H1 (cell line): ENCODE measurements at regions not wholly inside any gene's neighbourhood (a gene's known extent, or its start where the extent isn't known, plus 50 kb on each side); places are given as distances from the start of the nearest gene placed in this dataset.

Experiments used
- CTCF ChIA-PET: fragments of 300-600 bp; sonication (Branson Sonifier 250); formaldehyde crosslinking; loops from one replicate; lab custom pipeline; 2021; ENCODE audit not compliant: partially characterized antibody; lab: Charles Lee
- POLR2A ChIA-PET: fragments of 300-600 bp; sonication (Branson Sonifier 250); formaldehyde crosslinking; loops from one replicate; lab custom pipeline; 2021; ENCODE audit warnings: inconsistent platforms; ENCODE audit not compliant: partially characterized antibody; lab: Charles Lee
- DNase-seq, 2 experiments: peaks; one replicate each; pipeline versions ENCODE4 v3.0.0 to v3.0.0-alpha.2; 2010 to 2022; ENCODE audit warnings: low spot score in 2 of 2, low read depth in 1 of 2, mixed read lengths in 1 of 2
- FAIRE-seq: peaks from 2 replicates; lab custom pipeline; 2011; peaks lifted over from hg19 to GRCh38; lab: Jason Lieb, UNC
- H2AFZ ChIP-seq: 2 replicates; pipeline ENCODE4 v1.8.1; 2012; ENCODE audit warnings: low read length, inconsistent platforms
- H2AK5ac ChIP-seq: 2 replicates; pipeline ENCODE4 v1.6.1; 2013; ENCODE audit warnings: low read depth, low read length
- H2BK120ac ChIP-seq: replicated peaks from 2 replicates; pipeline ENCODE3; 2013; ENCODE audit warnings: low read depth, low read length, inconsistent platforms
- H2BK12ac ChIP-seq: 2 replicates; pipeline ENCODE4 v1.6.1; 2013; ENCODE audit warnings: low read depth, low read length
- H2BK15ac ChIP-seq: 2 replicates; pipeline ENCODE4 v1.6.1; 2013; ENCODE audit warnings: low read length
- H2BK20ac ChIP-seq: 2 replicates; pipeline ENCODE4 v1.6.1; 2013; ENCODE audit warnings: low read length
- H2BK5ac ChIP-seq: 2 replicates; pipeline ENCODE4 v1.6.1; 2013; ENCODE audit warnings: low read depth, low read length
- H3K14ac ChIP-seq: 2 replicates; pipeline ENCODE4 v1.6.1; 2013; ENCODE audit warnings: inconsistent platforms; ENCODE audit not compliant: insufficient read length
- H3K18ac ChIP-seq: 2 replicates; pipeline ENCODE4 v1.6.1; 2013; ENCODE audit warnings: low read length; ENCODE audit errors: extremely low read depth
- H3K23ac ChIP-seq: 2 replicates; pipeline ENCODE4 v1.6.1; 2013; ENCODE audit warnings: inconsistent platforms; ENCODE audit not compliant: insufficient read length
- H3K23me2 ChIP-seq: 2 replicates; pipeline ENCODE4 v1.6.1; 2013; ENCODE audit warnings: low read depth, low read length
- H3K27ac ChIP-seq: 2 replicates; pipeline ENCODE4 v1.6.1; 2011; ENCODE audit warnings: low read depth, low read length, inconsistent platforms
- H3K27me3 ChIP-seq, 4 experiments: replicated peaks in 1 of 4; 1 replicate in 1 of 4; 2 replicates in 3 of 4; pipeline versions ENCODE4 v1.6.1 to v1.8.1; 2011 to 2013; ENCODE audit warnings: low read length in 3 of 4, mild to moderate bottlenecking in 3 of 4, inconsistent platforms in 2 of 4, mixed read lengths in 2 of 4, moderate library complexity in 1 of 4; ENCODE audit not compliant: control insufficient read depth in 3 of 4, insufficient read depth in 3 of 4; ENCODE audit errors: extremely low read depth in 1 of 4
- H3K36me3 ChIP-seq, 4 experiments: 2 replicates each; pipeline versions ENCODE4 v1.6.1 to v1.8.1; 2011 to 2013; ENCODE audit warnings: mild to moderate bottlenecking in 4 of 4, low read length in 3 of 4, moderate library complexity in 2 of 4, control low read depth in 1 of 4, inconsistent platforms in 1 of 4; ENCODE audit not compliant: insufficient read depth in 4 of 4, control insufficient read depth in 2 of 4
- H3K4ac ChIP-seq: replicated peaks from 2 replicates; pipeline ENCODE3; 2013; ENCODE audit warnings: low read length, low read depth, mixed read lengths, inconsistent platforms; ENCODE audit not compliant: insufficient read length
- H3K4me1 ChIP-seq, 4 experiments: replicated peaks in 1 of 4; 1 replicate in 1 of 4; 2 replicates in 3 of 4; pipeline versions ENCODE4 v1.6.1 to v1.8.1; 2011 to 2013; ENCODE audit warnings: low read length in 3 of 4, inconsistent platforms in 2 of 4, mixed read lengths in 1 of 4; ENCODE audit not compliant: insufficient read depth in 4 of 4, control insufficient read depth in 3 of 4
- H3K4me2 ChIP-seq, 2 experiments: 2 replicates each; pipeline versions ENCODE4 v1.6.1 to v1.8.1; 2011 to 2013; ENCODE audit warnings: low read depth in 2 of 2, low read length in 2 of 2, control low read depth in 1 of 2, inconsistent platforms in 1 of 2, mild to moderate bottlenecking in 1 of 2; ENCODE audit not compliant: insufficient read depth in 1 of 2
- H3K4me3 ChIP-seq, 4 experiments: fragments of 200-600, 300-600 bp in 1 of 4; sonication (generic), shearing (Covaris generic), sonication (Bioruptor Twin) in 1 of 4; 2 replicates each; pipeline versions ENCODE4 v1.5.1 to v1.8.1; 2011 to 2016; ENCODE audit warnings: low read length in 4 of 4, low read depth in 3 of 4, control low read depth in 2 of 4, inconsistent platforms in 2 of 4, mild to moderate bottlenecking in 2 of 4, mixed read lengths in 1 of 4, moderate library complexity in 1 of 4; ENCODE audit not compliant: insufficient read depth in 2 of 4; ENCODE audit errors: extremely low read depth in 1 of 4
- H3K56ac ChIP-seq: replicated peaks from 2 replicates; pipeline ENCODE3; 2013; ENCODE audit warnings: low read depth, mild to moderate bottlenecking, mixed read lengths, low read length, inconsistent platforms; ENCODE audit not compliant: insufficient read length
- H3K79me1 ChIP-seq: 2 replicates; pipeline ENCODE4 v1.6.1; 2013; ENCODE audit warnings: low read depth, low read length, control low read depth
- H3K79me2 ChIP-seq, 2 experiments: 2 replicates each; pipeline versions ENCODE4 v1.6.1 to v1.8.1; 2012 to 2013; ENCODE audit warnings: low read length in 2 of 2, mild to moderate bottlenecking in 2 of 2, inconsistent platforms in 1 of 2; ENCODE audit not compliant: insufficient read depth in 2 of 2, control insufficient read depth in 1 of 2
- H3K9ac ChIP-seq, 4 experiments: replicated peaks in 1 of 4; 1 replicate in 1 of 4; 2 replicates in 3 of 4; pipeline versions ENCODE4 v1.6.1 to v1.8.1; 2011 to 2013; ENCODE audit warnings: low read depth in 3 of 4, low read length in 3 of 4, control low read depth in 2 of 4, mild to moderate bottlenecking in 2 of 4, moderate library complexity in 2 of 4, inconsistent platforms in 1 of 4; ENCODE audit errors: extremely low read depth in 1 of 4
- H3K9me3 ChIP-seq, 2 experiments: 2 replicates each; pipeline versions ENCODE4 v1.6.1 to v1.8.1; 2012 to 2013; ENCODE audit warnings: mild to moderate bottlenecking in 2 of 2, moderate library complexity in 2 of 2, control low read depth in 1 of 2, inconsistent platforms in 1 of 2, low read depth in 1 of 2, low read length in 1 of 2, mixed read lengths in 1 of 2; ENCODE audit not compliant: insufficient read depth in 2 of 2
- H4K20me1 ChIP-seq, 2 experiments: replicated peaks in 1 of 2; 2 replicates each; pipeline versions ENCODE3 to v1.8.1; 2011 to 2013; ENCODE audit warnings: inconsistent platforms in 2 of 2, low read length in 2 of 2, mild to moderate bottlenecking in 1 of 2; ENCODE audit not compliant: insufficient read depth in 2 of 2, control insufficient read depth in 1 of 2
- H4K5ac ChIP-seq: 2 replicates; pipeline ENCODE4 v1.6.1; 2013; ENCODE audit warnings: low read length, low read depth, mixed read lengths, inconsistent platforms; ENCODE audit not compliant: insufficient read length
- H4K8ac ChIP-seq: 2 replicates; pipeline ENCODE4 v1.8.0; 2013; ENCODE audit warnings: mild to moderate bottlenecking, moderate library complexity, low read length, inconsistent platforms; ENCODE audit not compliant: insufficient read depth; ENCODE audit errors: extremely low read depth
- H4K91ac ChIP-seq: replicated peaks from 2 replicates; pipeline ENCODE3; 2013; ENCODE audit warnings: low read length, mixed read lengths, inconsistent platforms; ENCODE audit not compliant: insufficient read length
- BACH1 ChIP-seq: IDR thresholded peaks from 2 replicates; pipeline ENCODE4 v1.6.1; 2012; ENCODE audit warnings: low read length, improper control_type of control experiment
- CHD1 ChIP-seq: IDR thresholded peaks from 2 replicates; pipeline ENCODE4 v1.6.1; 2012; ENCODE audit warnings: low read depth, low read length, improper control_type of control experiment
- E2F6 ChIP-seq: IDR thresholded peaks from 2 replicates; pipeline ENCODE4 v1.6.1; 2012; ENCODE audit warnings: inconsistent platforms
- EGR1 ChIP-seq: IDR thresholded peaks from 2 replicates; pipeline ENCODE4 v1.6.1; 2011; ENCODE audit warnings: low read depth, low read length, borderline replicate concordance
- JUND ChIP-seq: IDR thresholded peaks from 2 replicates; pipeline ENCODE4 v1.6.1; 2011; ENCODE audit warnings: mild to moderate bottlenecking, improper control_type of control experiment, low read length
- KDM5A ChIP-seq: fragments of 200-600 bp; IDR thresholded peaks from 2 replicates; pipeline ENCODE4 v1.7.1; 2012; ENCODE audit warnings: mild to moderate bottlenecking, low read length, inconsistent platforms, mixed read lengths
- MAFK ChIP-seq: IDR thresholded peaks from 2 replicates; pipeline ENCODE4 v1.6.1; 2012; ENCODE audit warnings: low read depth, mild to moderate bottlenecking, improper control_type of control experiment, low read length
- RBBP5 ChIP-seq: IDR thresholded peaks from 2 replicates; pipeline ENCODE4 v1.7.1; 2012; ENCODE audit warnings: low read depth, mild to moderate bottlenecking, inconsistent platforms, low read length, moderate library complexity, borderline replicate concordance
- WGBS, 2 experiments: shearing (Covaris generic) in 1 of 2; methylation state at CpG; one replicate each; pipeline versions ENCODE4 v1.1.6 to v1.1.7; 2013 to 2015; ENCODE audit warnings: low lambda C conversion rate in 2 of 2, mixed read lengths in 2 of 2, inconsistent platforms in 1 of 2, low coverage in 1 of 2, missing lambda C conversion rate in 1 of 2; ENCODE audit not compliant: insufficient replicate concordance in 2 of 2, insufficient coverage in 1 of 2, insufficient read length in 1 of 2; ENCODE audit errors: extremely low coverage in 1 of 2, missing lambda C conversion rate in 1 of 2; 5-methylcytosine and 5-hydroxymethylcytosine counted together
- TF ChIP-seq, protein P1 (sequence below): IDR thresholded peaks from 2 replicates; pipeline ENCODE4 v1.6.1; 2012; ENCODE audit warnings: inconsistent platforms

GRCh38 chr2:120982598-120982997, 246.9 kb downstream of the GLI2 start:
- H2AFZ ChIP-seq: no peak overlapping the region
- H3K23me2 ChIP-seq: no peaks in the 10 kb centered on the region

More at GRCh38 chr2:120982598-120982997, 246.9 kb downstream of the GLI2 start:
- no peak overlapping the region for H4K91ac ChIP-seq
- H3K4ac ChIP-seq: no peak overlapping the region
- H4K20me1 ChIP-seq: peaks cover 8 to 10% of the 10 kb centered on the region in 2 experiments
- no peak overlapping the region for H3K18ac ChIP-seq
- 0 out of 7 replicates have a peak, but pooled peaks cover 0 to 2% (median 0%) of the 10 kb centered on the region in 4 experiments for H3K4me1 ChIP-seq
- no peak overlapping the region for H3K14ac ChIP-seq
- H3K4me2 ChIP-seq: no peak overlapping the region
- peaks cover 3% of the 10 kb centered on the region; the same call in 1 of the 2 replicates for H3K79me1 ChIP-seq
- no peak overlapping the region for H4K5ac ChIP-seq
- WGBS, 2 experiments: 82% methylated on average over 20 of the region's 20 CpGs; no CpG with 5 or more reads in 1 of the 2 experiments
- H3K27ac ChIP-seq: no peak overlapping the region
- H3K23ac ChIP-seq: no peak overlapping the region
- H4K8ac ChIP-seq: peak overlapping the region; percentile 68; the same call in 1 of the 2 replicates
- H2BK20ac ChIP-seq: no peak overlapping the region
- H3K56ac ChIP-seq: no peak overlapping the region
- CTCF ChIA-PET: interaction anchor here (1.0 to 2.2 kb wide), 3 partner anchors 8 to 98 kb away, joined by 3 to 7 read pairs (median 5); no protein-coding TSS in a partner anchor
- H2BK12ac ChIP-seq: no peak overlapping the region
- H2BK5ac ChIP-seq: no peak overlapping the region
- H2AK5ac ChIP-seq: no peak overlapping the region
- H3K4me3 ChIP-seq: no peak overlapping the region
- no peaks in the 10 kb centered on the region for H3K79me2 ChIP-seq
- H3K27me3 ChIP-seq: no peaks in the 10 kb centered on the region
- H2BK15ac ChIP-seq: no peak overlapping the region
- H3K9me3 ChIP-seq: no peaks in the 10 kb centered on the region
- DNase-seq (no peak), FAIRE-seq (no peak)
- H3K36me3 ChIP-seq: peaks cover 16 to 64% (median 52%) of the 10 kb centered on the region in 4 experiments; a peak in 7 of 8 replicates
- no peak overlapping the region for H2BK120ac ChIP-seq
- POLR2A ChIA-PET: no interaction called here
- H3K9ac ChIP-seq: no peak overlapping the region
- TF ChIP-seq JUND (no peak), RBBP5 (no peak), KDM5A (no peak), BACH1 (no peak), EGR1 (no peak), CHD1 (no peak), E2F6 (peak; percentile 73), MAFK (no peak)
- TF ChIP-seq, protein P1, sequence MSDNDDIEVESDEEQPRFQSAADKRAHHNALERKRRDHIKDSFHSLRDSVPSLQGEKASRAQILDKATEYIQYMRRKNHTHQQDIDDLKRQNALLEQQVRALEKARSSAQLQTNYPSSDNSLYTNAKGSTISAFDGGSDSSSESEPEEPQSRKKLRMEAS: 0 out of 2 replicates have a peak, but pooled peaks have one; percentile 19
